Transverse colon (tissue), 3 donors: ENCODE measurements at regions not wholly inside any gene's neighbourhood (a gene's known extent, or its start where the extent isn't known, plus 50 kb on each side); places are given as distances from the start of the nearest gene placed in this dataset.
"Not testable (repeated sequence)": the region's sequence is repeated elsewhere in the genome, so short reads cannot be mapped to it uniquely, and the experiment has no call there.

Source experiments
- CTCF ChIP-seq, 5 experiments: fragments of 200-600 bp in 3 of 5; fragments of 450-650 bp in 2 of 5; sonication (generic) in 3 of 5; IDR thresholded peaks; 1 replicate in 2 of 5; 2 replicates in 3 of 5; pipeline ENCODE4 v1.5.1; 2016 to 2017; ENCODE audit warnings: antibody characterized with exemption in 5 of 5, inconsistent platforms in 3 of 5, mild to moderate bottlenecking in 2 of 5, moderate library complexity in 1 of 5
- POLR2A ChIP-seq: fragments of 450-650 bp; IDR thresholded peaks from one replicate; pipeline ENCODE4 v1.6.1; 2016; ENCODE audit warnings: antibody characterized with exemption, mild to moderate bottlenecking, moderate library complexity

- TF ChIP-seq CTCF (IDR thresholded peaks at IDR 0.05); POLR2A: not testable (repeated sequence)
Observed at GRCh38 chr15:20289538-20290103, 252.0 kb downstream of the GOLGA6L6 start.
